ENCODE measurements at regions not wholly inside any gene's neighbourhood (a gene's known extent, or its start where the extent isn't known, plus 50 kb on each side); places are given as distances from the start of the nearest gene placed in this dataset.

GRCh38 chr10:88023676-88024075, 160.3 kb downstream of the PTEN start:
- TF ChIP-seq SP2 (tag by site-specific recombination; IDR thresholded peaks at IDR 0.05) (no peak), CTCF (tag by site-specific recombination; IDR thresholded peaks at IDR 0.05) (no peak), ZNF629 (tag by site-specific recombination; IDR thresholded peaks at IDR 0.05) (no peak), PBX3 (CRISPR knock-in tag; IDR thresholded peaks at IDR 0.05) (no peak), ZNF707 (tag by site-specific recombination; IDR thresholded peaks at IDR 0.05) (no peak), ZBTB8A (tag by site-specific recombination; IDR thresholded peaks at IDR 0.05) (no peak), TCF7L2 (IDR thresholded peaks at IDR 0.05; ENCODE audit: borderline replicate concordance, low read depth, low read length) (no peak), ZBTB44 (tag by site-specific recombination; IDR thresholded peaks at IDR 0.05) (no peak), ZNF223 (tag by site-specific recombination; IDR thresholded peaks at IDR 0.05) (no peak)
